ENCODE measurements at regions not wholly inside any gene's neighbourhood (a gene's known extent, or its start where the extent isn't known, plus 50 kb on each side); places are given as distances from the start of the nearest gene placed in this dataset.

DNA sequence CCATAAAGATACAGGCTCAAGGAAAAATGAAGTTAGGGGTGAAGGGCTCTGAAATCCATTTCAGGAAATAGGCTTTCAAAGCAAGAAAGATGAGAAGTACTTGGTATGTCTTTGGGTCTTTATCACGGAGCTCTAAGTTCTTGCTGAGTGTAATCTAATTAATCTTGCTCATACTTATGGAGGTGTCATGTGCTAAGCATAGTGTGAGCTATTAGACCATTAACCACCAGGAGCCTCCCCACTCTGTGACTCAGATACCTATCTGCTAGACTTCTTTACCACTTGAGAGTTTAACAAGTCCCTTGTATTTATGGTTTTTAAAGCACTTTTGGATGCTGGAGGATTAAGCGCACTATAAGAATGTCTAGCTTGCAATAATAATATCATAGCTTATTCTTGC is 678.7 kb downstream of the EPHA4 start:
- TF ChIP-seq, protein P1, sequence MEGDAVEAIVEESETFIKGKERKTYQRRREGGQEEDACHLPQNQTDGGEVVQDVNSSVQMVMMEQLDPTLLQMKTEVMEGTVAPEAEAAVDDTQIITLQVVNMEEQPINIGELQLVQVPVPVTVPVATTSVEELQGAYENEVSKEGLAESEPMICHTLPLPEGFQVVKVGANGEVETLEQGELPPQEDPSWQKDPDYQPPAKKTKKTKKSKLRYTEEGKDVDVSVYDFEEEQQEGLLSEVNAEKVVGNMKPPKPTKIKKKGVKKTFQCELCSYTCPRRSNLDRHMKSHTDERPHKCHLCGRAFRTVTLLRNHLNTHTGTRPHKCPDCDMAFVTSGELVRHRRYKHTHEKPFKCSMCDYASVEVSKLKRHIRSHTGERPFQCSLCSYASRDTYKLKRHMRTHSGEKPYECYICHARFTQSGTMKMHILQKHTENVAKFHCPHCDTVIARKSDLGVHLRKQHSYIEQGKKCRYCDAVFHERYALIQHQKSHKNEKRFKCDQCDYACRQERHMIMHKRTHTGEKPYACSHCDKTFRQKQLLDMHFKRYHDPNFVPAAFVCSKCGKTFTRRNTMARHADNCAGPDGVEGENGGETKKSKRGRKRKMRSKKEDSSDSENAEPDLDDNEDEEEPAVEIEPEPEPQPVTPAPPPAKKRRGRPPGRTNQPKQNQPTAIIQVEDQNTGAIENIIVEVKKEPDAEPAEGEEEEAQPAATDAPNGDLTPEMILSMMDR (IDR thresholded peaks at IDR 0.05; ENCODE audit: low read length) = no peak
- TF ChIP-seq EZH2 (IDR thresholded peaks at IDR 0.05; ENCODE audit: borderline replicate concordance, low read length) = no peak

Measured in OCI-LY1 (cell line).